ENCODE measurements at regions not wholly inside any gene's neighbourhood (a gene's known extent, or its start where the extent isn't known, plus 50 kb on each side); places are given as distances from the start of the nearest gene placed in this dataset.

DNA sequence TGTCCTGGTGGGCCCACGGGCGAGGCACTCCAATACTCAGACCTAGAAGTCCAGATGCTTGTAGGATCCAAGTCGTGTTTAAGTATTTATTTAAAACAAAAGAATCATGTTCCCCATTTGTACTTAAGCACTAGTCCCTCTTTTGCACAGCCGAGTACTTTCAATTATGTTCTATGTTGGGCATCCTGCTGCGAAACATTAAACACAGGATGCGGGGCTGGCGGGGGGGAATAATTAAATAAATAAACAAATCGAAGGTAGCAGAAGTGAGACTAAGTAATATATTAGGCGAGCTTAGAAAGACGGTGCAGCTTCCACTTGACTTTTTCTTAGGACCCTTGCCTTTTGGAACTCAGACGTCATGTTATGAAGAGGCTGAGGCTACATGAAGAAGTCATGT lies 1129.2 kb upstream of the ACO1 start:
- no peak overlapping the region for H2BK12ac ChIP-seq (ENCODE audit: low read length)

DNA sequence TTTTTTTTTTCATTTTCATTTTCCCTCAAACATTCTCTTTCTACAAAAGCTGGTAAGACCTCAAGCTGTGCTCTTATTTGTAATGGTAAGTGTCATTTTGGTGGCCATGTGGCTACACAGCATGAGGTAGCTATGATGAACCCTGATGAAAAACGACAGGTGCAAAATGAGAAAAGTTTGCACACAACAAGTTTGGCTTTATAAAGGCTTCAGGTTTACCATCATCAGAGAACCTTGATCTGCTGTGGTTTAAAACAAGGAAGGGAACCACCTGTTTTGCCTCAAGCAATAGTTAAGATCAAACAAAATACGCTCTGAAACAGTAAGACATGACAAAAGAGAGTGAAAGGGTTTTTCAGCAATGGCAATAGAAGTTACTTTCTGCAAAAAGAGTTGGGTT lies 1124.6 kb upstream of the ACO1 start:
- Histone ChIP-seq H2AK5ac (ENCODE audit: low read length) (no peak overlapping the region), H2AFZ (ENCODE audit: insufficient read depth, low read length, poor library complexity) (no peak overlapping the region), H3K79me2 (ENCODE audit: control insufficient read depth, insufficient read depth, low read length, poor library complexity) (no peaks in the 10 kb centered on the region), H4K91ac (ENCODE audit: low read depth, low read length) (no peak overlapping the region), H3K79me1 (ENCODE audit: low read length) (no peaks in the 10 kb centered on the region), H2BK12ac (ENCODE audit: low read length) (no peak overlapping the region), H3K27ac (ENCODE audit: low read depth, low read length) (no peak overlapping the region), H4K8ac (ENCODE audit: low read depth, low read length) (no peak overlapping the region), H3K4ac (ENCODE audit: low read depth, low read length) (no peak overlapping the region), H2BK5ac (ENCODE audit: low read depth, low read length, poor library complexity) (no peak overlapping the region), H3K4me2 (ENCODE audit: low read length) (no peak overlapping the region), H3K36me3 (ENCODE audit: control insufficient read depth in 1 of 2, insufficient read depth in 2 of 2, low read length in 2 of 2) (no peaks in the 10 kb centered on the region), H3K14ac (ENCODE audit: low read length) (no peak overlapping the region), H3K4me1 (ENCODE audit: control insufficient read depth in 1 of 2, insufficient read depth in 2 of 2, low read length in 2 of 2) (no peaks in the 10 kb centered on the region), H3K9ac (ENCODE audit: low read length) (no peak overlapping the region), H3K9me3 (ENCODE audit: insufficient read depth, low read depth, low read length) (no peaks in the 10 kb centered on the region), H2BK120ac (ENCODE audit: insufficient read depth, low read length, poor library complexity) (no peak overlapping the region), H4K12ac (ENCODE audit: low read depth, low read length) (no peak overlapping the region), H3K18ac (ENCODE audit: low read length) (no peak overlapping the region), H3K23ac (ENCODE audit: low read length) (no peak overlapping the region), H3K27me3 (ENCODE audit: insufficient read depth, low read length) (no peaks in the 10 kb centered on the region), H3K4me3 (ENCODE audit: low read depth, low read length) (no peak overlapping the region)
- no CpG with 5 or more reads among the region's 2 CpGs for WGBS (ENCODE audit: extremely low coverage, insufficient coverage, insufficient read length)
- no peak for DNase-seq

More for the DNA sequence above, 1129.2 kb upstream of the ACO1 start:
- no peak overlapping the region for H4K12ac ChIP-seq (ENCODE audit: low read depth, low read length)
- H3K79me1 ChIP-seq (ENCODE audit: low read length), result no peaks in the 10 kb centered on the region
- no peaks in the 10 kb centered on the region for H3K27me3 ChIP-seq (ENCODE audit: insufficient read depth, low read length)
- H2BK120ac ChIP-seq (ENCODE audit: insufficient read depth, low read length, poor library complexity), result no peak overlapping the region
- H3K23ac ChIP-seq (ENCODE audit: low read length), result no peak overlapping the region
- H2BK5ac ChIP-seq (ENCODE audit: low read depth, low read length, poor library complexity), result no peak overlapping the region
- H4K91ac ChIP-seq (ENCODE audit: low read depth, low read length), result no peak overlapping the region
- H3K18ac ChIP-seq (ENCODE audit: low read length), result no peak overlapping the region
- no peak for DNase-seq
- no peak overlapping the region for H3K4me3 ChIP-seq (ENCODE audit: low read depth, low read length)
- no peak overlapping the region for H3K27ac ChIP-seq (ENCODE audit: low read depth, low read length)
- no peak overlapping the region for H3K4me2 ChIP-seq (ENCODE audit: low read length)
- H3K9me3 ChIP-seq (ENCODE audit: insufficient read depth, low read depth, low read length), result peaks cover 12% of the 10 kb centered on the region
- H3K4ac ChIP-seq (ENCODE audit: low read depth, low read length), result no peak overlapping the region
- no peak overlapping the region for H2AFZ ChIP-seq (ENCODE audit: insufficient read depth, low read length, poor library complexity)
- H3K9ac ChIP-seq (ENCODE audit: low read length), result no peak overlapping the region
- no peaks in the 10 kb centered on the region for H3K79me2 ChIP-seq (ENCODE audit: control insufficient read depth, insufficient read depth, low read length, poor library complexity)
- no CpG with 5 or more reads among the region's 11 CpGs for WGBS (ENCODE audit: extremely low coverage, insufficient coverage, insufficient read length)
- H2AK5ac ChIP-seq (ENCODE audit: low read length), result no peak overlapping the region
- no peak overlapping the region for H3K14ac ChIP-seq (ENCODE audit: low read length)
- H3K4me1 ChIP-seq (ENCODE audit: control insufficient read depth in 1 of 2, insufficient read depth in 2 of 2, low read length in 2 of 2), result no peaks in the 10 kb centered on the region
- no peak overlapping the region for H4K8ac ChIP-seq (ENCODE audit: low read depth, low read length)
- no peaks in the 10 kb centered on the region for H3K36me3 ChIP-seq (ENCODE audit: control insufficient read depth in 1 of 2, insufficient read depth in 2 of 2, low read length in 2 of 2)

GRCh38 chr9:31272456-31273295 lies 1111.8 kb upstream of the ACO1 start:
- H3K27me3 ChIP-seq (ENCODE audit: insufficient read depth, low read length), result no peaks in the 10 kb centered on the region
- H3K79me1 ChIP-seq (ENCODE audit: low read length), result no peaks in the 10 kb centered on the region
- no peak overlapping the region for H4K12ac ChIP-seq (ENCODE audit: low read depth, low read length)
- no peak overlapping the region for H2AK5ac ChIP-seq (ENCODE audit: low read length)
- H3K4me1 ChIP-seq (ENCODE audit: control insufficient read depth in 1 of 2, insufficient read depth in 2 of 2, low read length in 2 of 2), result no peaks in the 10 kb centered on the region
- WGBS (ENCODE audit: extremely low coverage, insufficient coverage, insufficient read length), result no CpG with 5 or more reads among the region's 4 CpGs
- H3K36me3 ChIP-seq (ENCODE audit: control insufficient read depth in 1 of 2, insufficient read depth in 2 of 2, low read length in 2 of 2), result no peaks in the 10 kb centered on the region
- H3K4ac ChIP-seq (ENCODE audit: low read depth, low read length), result no peak overlapping the region
- H2BK12ac ChIP-seq (ENCODE audit: low read length), result no peak overlapping the region
- H4K8ac ChIP-seq (ENCODE audit: low read depth, low read length), result no peak overlapping the region
- DNase-seq, result peak in 1 of 2 donors; percentile 18
- no peak overlapping the region for H3K18ac ChIP-seq (ENCODE audit: low read length)
- no peak overlapping the region for H3K27ac ChIP-seq (ENCODE audit: low read depth, low read length)
- no peak overlapping the region for H2AFZ ChIP-seq (ENCODE audit: insufficient read depth, low read length, poor library complexity)
- no peak overlapping the region for H3K4me2 ChIP-seq (ENCODE audit: low read length)
- H3K4me3 ChIP-seq (ENCODE audit: low read depth, low read length), result no peak overlapping the region
- H3K23ac ChIP-seq (ENCODE audit: low read length), result no peak overlapping the region
- H2BK5ac ChIP-seq (ENCODE audit: low read depth, low read length, poor library complexity), result no peak overlapping the region
- no peak overlapping the region for H4K91ac ChIP-seq (ENCODE audit: low read depth, low read length)
- H3K79me2 ChIP-seq (ENCODE audit: control insufficient read depth, insufficient read depth, low read length, poor library complexity), result no peaks in the 10 kb centered on the region
- no peak overlapping the region for H3K9ac ChIP-seq (ENCODE audit: low read length)
- no peaks in the 10 kb centered on the region for H3K9me3 ChIP-seq (ENCODE audit: insufficient read depth, low read depth, low read length)
- no peak overlapping the region for H2BK120ac ChIP-seq (ENCODE audit: insufficient read depth, low read length, poor library complexity)
- H3K14ac ChIP-seq (ENCODE audit: low read length), result no peak overlapping the region

DNA sequence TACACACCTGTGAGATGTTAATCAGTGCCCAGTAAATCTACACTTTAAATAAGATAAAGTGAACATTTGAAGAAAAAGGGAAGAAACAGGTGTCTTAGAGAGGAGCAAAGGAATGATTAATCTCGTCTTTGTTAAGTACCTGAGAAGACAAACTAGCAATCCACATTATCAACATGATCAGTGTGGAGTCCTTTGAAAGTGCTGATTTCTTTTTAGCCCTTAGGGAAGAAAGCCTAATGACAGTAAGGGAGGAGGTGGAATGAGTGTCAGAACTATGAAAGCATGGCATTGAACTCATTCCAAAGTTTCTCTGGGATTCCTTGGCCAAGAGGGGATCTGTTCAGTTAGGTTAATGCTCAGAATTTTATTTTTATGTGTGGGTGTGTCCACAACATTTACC lies 1109.0 kb upstream of the ACO1 start:
- Histone ChIP-seq H2BK5ac (ENCODE audit: low read depth, low read length, poor library complexity) (no peak overlapping the region), H3K79me1 (ENCODE audit: low read length) (no peaks in the 10 kb centered on the region), H2BK12ac (ENCODE audit: low read length) (no peak overlapping the region), H3K27ac (ENCODE audit: low read depth, low read length) (no peak overlapping the region), H3K4me1 (ENCODE audit: control insufficient read depth in 1 of 2, insufficient read depth in 2 of 2, low read length in 2 of 2) (no peaks in the 10 kb centered on the region), H3K36me3 (ENCODE audit: control insufficient read depth in 1 of 2, insufficient read depth in 2 of 2, low read length in 2 of 2) (no peaks in the 10 kb centered on the region), H2AFZ (ENCODE audit: insufficient read depth, low read length, poor library complexity) (no peak overlapping the region), H3K79me2 (ENCODE audit: control insufficient read depth, insufficient read depth, low read length, poor library complexity) (no peaks in the 10 kb centered on the region), H4K91ac (ENCODE audit: low read depth, low read length) (no peak overlapping the region), H3K9ac (ENCODE audit: low read length) (no peak overlapping the region), H4K8ac (ENCODE audit: low read depth, low read length) (no peak overlapping the region), H3K9me3 (ENCODE audit: insufficient read depth, low read depth, low read length) (no peaks in the 10 kb centered on the region), H3K23ac (ENCODE audit: low read length) (no peak overlapping the region), H2BK120ac (ENCODE audit: insufficient read depth, low read length, poor library complexity) (no peak overlapping the region), H3K4ac (ENCODE audit: low read depth, low read length) (no peak overlapping the region), H3K4me2 (ENCODE audit: low read length) (no peak overlapping the region), H3K4me3 (ENCODE audit: low read depth, low read length) (no peak overlapping the region), H2AK5ac (ENCODE audit: low read length) (no peak overlapping the region), H3K14ac (ENCODE audit: low read length) (no peak overlapping the region), H3K27me3 (ENCODE audit: insufficient read depth, low read length) (no peaks in the 10 kb centered on the region), H3K18ac (ENCODE audit: low read length) (no peak overlapping the region), H4K12ac (ENCODE audit: low read depth, low read length) (no peak overlapping the region)
- peak in 1 of 2 donors; percentile 8 for DNase-seq
- no CpG with 5 or more reads among the region's 1 CpG for WGBS (ENCODE audit: extremely low coverage, insufficient coverage, insufficient read length)
